ENCODE measurements at regions not wholly inside any gene's neighbourhood (a gene's known extent, or its start where the extent isn't known, plus 50 kb on each side); places are given as distances from the start of the nearest gene placed in this dataset.
A peak's percentile ranks its signal among the peaks of the same experiment; 100 is the strongest.

DNA sequence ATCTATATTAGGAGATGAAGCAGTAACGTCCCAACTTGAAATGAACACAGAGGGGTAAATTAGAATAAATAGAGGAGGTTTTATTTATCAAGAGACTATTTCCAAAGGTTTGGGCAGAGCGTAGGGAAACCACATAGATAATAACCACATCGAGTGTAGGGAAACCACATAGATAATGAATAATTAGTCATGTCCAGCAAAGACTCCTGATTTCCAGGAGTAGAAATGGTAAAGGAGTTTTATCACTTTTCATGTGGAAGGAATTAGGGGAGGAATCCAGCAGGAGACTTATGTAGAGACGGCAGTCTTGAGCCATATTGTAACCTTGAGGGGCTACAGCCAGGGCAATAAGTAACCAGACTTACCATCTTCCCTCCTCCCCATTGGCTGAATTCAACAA, 136.3 kb upstream of the CSNK1A1L start:
- TF ChIP-seq, protein P1, sequence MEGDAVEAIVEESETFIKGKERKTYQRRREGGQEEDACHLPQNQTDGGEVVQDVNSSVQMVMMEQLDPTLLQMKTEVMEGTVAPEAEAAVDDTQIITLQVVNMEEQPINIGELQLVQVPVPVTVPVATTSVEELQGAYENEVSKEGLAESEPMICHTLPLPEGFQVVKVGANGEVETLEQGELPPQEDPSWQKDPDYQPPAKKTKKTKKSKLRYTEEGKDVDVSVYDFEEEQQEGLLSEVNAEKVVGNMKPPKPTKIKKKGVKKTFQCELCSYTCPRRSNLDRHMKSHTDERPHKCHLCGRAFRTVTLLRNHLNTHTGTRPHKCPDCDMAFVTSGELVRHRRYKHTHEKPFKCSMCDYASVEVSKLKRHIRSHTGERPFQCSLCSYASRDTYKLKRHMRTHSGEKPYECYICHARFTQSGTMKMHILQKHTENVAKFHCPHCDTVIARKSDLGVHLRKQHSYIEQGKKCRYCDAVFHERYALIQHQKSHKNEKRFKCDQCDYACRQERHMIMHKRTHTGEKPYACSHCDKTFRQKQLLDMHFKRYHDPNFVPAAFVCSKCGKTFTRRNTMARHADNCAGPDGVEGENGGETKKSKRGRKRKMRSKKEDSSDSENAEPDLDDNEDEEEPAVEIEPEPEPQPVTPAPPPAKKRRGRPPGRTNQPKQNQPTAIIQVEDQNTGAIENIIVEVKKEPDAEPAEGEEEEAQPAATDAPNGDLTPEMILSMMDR (IDR thresholded peaks at IDR 0.05; ENCODE audit: control insufficient read depth, insufficient read depth, low read depth, low read length, missing control alignments) = no peak
- no peak overlapping the region for H3K4me3 ChIP-seq (ENCODE audit: control insufficient read depth, low read depth, low read length)
- DNase-seq (ENCODE audit: low read depth) = no peak

DNA sequence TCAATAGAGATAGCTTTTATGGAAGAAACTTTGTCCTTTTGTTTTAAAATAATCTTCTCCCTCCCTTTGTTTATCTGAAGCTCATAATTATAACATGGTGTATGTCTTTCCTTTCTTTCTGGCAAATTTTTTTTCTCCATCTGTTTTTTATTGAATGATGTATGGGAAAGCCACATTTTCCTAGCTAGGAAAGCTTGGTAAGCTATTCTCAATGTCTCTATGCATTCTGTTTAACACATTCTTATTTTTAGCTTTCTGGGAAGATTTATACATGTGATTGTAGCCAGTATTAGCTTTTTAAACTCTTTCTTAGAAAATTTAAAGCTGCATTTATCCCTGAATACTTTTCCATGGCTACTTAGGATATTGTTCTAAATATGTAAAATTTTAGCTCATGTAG, 124.9 kb upstream of the CSNK1A1L start:
- DNase-seq (ENCODE audit: low read depth) = no peak
- TF ChIP-seq, protein P1 (IDR thresholded peaks at IDR 0.05; ENCODE audit: control insufficient read depth, insufficient read depth, low read depth, low read length, missing control alignments) = no peak

DNA sequence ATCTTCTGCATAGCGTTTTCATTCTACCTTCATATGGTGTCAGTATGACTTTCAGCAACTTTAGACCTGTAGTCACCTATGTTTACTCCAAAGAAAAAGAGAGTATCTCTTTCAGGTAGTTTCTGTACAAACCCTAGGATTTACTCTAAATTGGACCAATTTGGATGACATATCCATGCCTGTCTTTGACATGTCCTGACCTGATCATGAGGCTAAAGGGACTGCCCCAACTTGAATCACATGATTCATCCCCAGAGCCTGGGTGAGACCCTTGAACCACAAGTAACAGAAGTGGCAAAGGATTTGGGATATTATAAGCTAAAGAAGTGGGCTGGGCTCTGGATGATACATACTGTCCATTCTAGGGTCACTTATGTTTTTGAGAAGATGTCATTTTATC, 124.5 kb upstream of the CSNK1A1L start:
- no peak overlapping the region for H3K4me3 ChIP-seq (ENCODE audit: control insufficient read depth, low read depth, low read length)
- TF ChIP-seq, protein P1 (IDR thresholded peaks at IDR 0.05; ENCODE audit: control insufficient read depth, insufficient read depth, low read depth, low read length, missing control alignments) = no peak
- no peak for DNase-seq (ENCODE audit: low read depth)

More for the DNA sequence above, 124.9 kb upstream of the CSNK1A1L start:
- H3K4me3 ChIP-seq (ENCODE audit: control insufficient read depth, low read depth, low read length) = no peak overlapping the region

DNA sequence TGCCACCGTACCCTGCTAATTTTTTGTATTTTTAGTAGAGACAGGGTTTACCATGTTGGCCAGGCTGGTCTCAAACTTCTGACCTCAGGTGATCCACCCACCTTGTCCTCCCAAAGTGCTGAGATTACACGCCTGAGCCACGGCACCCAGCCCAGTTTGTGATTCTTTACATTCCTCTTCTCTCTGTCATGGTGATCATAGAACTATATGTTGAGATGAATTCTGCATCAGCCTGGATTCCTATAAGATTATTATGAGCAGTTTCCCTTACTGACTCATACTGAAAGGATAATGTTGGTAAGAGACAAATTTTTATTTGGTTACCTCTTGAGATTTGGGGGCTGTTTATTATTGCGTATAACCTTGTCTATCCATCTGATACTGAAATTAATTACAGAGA, 121.5 kb upstream of the CSNK1A1L start:
- H3K4me3 ChIP-seq (ENCODE audit: control insufficient read depth, low read depth, low read length) = no peak overlapping the region
- DNase-seq (ENCODE audit: low read depth) = no peak
- TF ChIP-seq, protein P1 (IDR thresholded peaks at IDR 0.05; ENCODE audit: control insufficient read depth, insufficient read depth, low read depth, low read length, missing control alignments) = no peak

DNA sequence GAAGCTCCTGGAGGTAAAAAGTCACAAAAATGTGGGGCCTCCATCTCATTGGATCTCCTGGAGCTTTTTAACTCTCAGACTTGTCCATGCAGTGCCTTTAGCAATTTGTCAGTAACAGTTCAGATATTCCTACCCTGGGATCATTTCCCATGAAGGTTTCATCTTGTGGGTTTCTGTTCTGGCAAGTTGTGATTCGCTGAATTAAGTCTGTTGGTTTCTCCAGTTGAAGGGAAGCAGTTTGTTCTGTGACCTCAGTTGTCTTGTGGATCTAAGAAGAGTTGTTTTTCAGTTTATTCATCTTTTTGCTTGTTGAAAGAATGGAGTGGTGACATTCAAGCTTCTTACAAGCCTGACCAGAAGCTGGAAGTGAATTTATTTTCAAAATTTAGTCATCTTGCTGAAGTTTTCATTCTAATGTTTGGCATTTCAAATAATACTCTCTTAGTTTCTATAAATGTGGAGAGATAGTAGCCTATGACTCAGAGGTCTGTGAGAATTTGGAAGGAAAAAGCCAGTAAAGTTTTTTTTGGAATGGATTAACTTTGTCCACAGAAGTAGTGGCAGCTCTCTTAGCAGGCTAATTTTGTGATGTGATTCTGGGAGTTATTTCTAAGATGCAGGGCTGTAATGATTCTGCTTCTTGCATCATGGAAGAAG, 120.1 kb upstream of the CSNK1A1L start:
- TF ChIP-seq, protein P1 (IDR thresholded peaks at IDR 0.05; ENCODE audit: control insufficient read depth, insufficient read depth, low read depth, low read length, missing control alignments) = no peak
- no peak overlapping the region for H3K4me3 ChIP-seq (ENCODE audit: control insufficient read depth, low read depth, low read length)
- peak; percentile 20 for DNase-seq (ENCODE audit: low read depth)

DNA sequence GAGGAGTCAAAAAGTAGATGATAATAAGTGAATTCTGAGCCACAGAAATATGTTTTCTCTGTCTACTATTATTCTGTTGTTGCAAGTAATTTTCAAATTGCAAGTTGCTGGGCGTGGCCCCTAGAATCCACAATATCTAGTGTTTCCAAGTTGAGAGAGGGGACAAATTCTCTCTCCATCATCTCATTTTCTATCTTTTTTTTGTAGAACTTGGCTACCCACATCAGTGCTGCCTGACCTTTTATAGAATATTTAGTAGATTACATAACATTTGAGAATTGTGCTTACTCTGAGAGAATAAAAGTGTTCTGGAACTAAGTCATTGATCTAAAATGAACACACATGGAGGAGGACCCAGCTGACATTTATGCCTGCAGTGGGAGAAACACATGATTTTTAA, 110.9 kb upstream of the CSNK1A1L start:
- TF ChIP-seq, protein P1 (IDR thresholded peaks at IDR 0.05; ENCODE audit: control insufficient read depth, insufficient read depth, low read depth, low read length, missing control alignments) = no peak
- no peak for DNase-seq (ENCODE audit: low read depth)

More for the DNA sequence above, 110.9 kb upstream of the CSNK1A1L start:
- no peak overlapping the region for H3K4me3 ChIP-seq (ENCODE audit: control insufficient read depth, low read depth, low read length)

Measured in AG09309 (cell line).